DND-41 (cell line): ENCODE measurements at regions not wholly inside any gene's neighbourhood (a gene's known extent, or its start where the extent isn't known, plus 50 kb on each side); places are given as distances from the start of the nearest gene placed in this dataset.
"Not testable (repeated sequence)": the region's sequence is repeated elsewhere in the genome, so short reads cannot be mapped to it uniquely, and the experiment has no call there.

Source experiments
- ATAC-seq: fragments of 200-7000 bp; cut with Tn5 transposase; 3 replicates; pipeline ENCODE4 v1.9.1; 2021; ENCODE audit warnings: low read depth; ENCODE audit not compliant: insufficient read depth
- DNase-seq: peaks from one replicate; pipeline ENCODE4 v3.0.0-alpha.2; 2020
- H2AFZ ChIP-seq: 2 replicates; pipeline ENCODE4 v1.6.0; 2012; ENCODE audit warnings: low read depth, low read length
- H3K27ac ChIP-seq: 2 replicates; pipeline ENCODE4 v1.5.1; 2012; ENCODE audit warnings: low read length, inconsistent platforms
- H3K27me3 ChIP-seq: fragments of 200-600 bp; sonication (generic); 2 replicates; pipeline ENCODE4 v1.6.0; 2012; ENCODE audit warnings: low read length, mild to moderate bottlenecking, inconsistent platforms; ENCODE audit not compliant: insufficient read depth, poor library complexity
- H3K36me3 ChIP-seq: 2 replicates; pipeline ENCODE4 v1.5.1; 2012; ENCODE audit warnings: low read length, inconsistent platforms; ENCODE audit not compliant: insufficient read depth
- H3K4me1 ChIP-seq: 2 replicates; pipeline ENCODE4 v1.5.1; 2012; ENCODE audit warnings: mild to moderate bottlenecking, low read length; ENCODE audit not compliant: insufficient read depth
- H3K4me2 ChIP-seq: 2 replicates; pipeline ENCODE4 v1.6.0; 2012; ENCODE audit warnings: mild to moderate bottlenecking, moderate library complexity, low read length, inconsistent platforms; ENCODE audit not compliant: insufficient read depth
- H3K4me3 ChIP-seq, 2 experiments: fragments of 200-600 bp in 1 of 2; shearing (Covaris generic) in 1 of 2; 2 replicates each; pipeline ENCODE4 v1.5.1; 2012 to 2016; ENCODE audit warnings: inconsistent platforms in 2 of 2, low read length in 2 of 2, mild to moderate bottlenecking in 2 of 2, low read depth in 1 of 2, moderate library complexity in 1 of 2
- H3K79me2 ChIP-seq: 2 replicates; pipeline ENCODE4 v1.6.0; 2012; ENCODE audit warnings: low read length, inconsistent platforms; ENCODE audit not compliant: insufficient read depth
- H3K9ac ChIP-seq: 2 replicates; pipeline ENCODE4 v1.6.0; 2012; ENCODE audit warnings: low read depth, mild to moderate bottlenecking, inconsistent platforms, low read length, moderate library complexity
- H3K9me3 ChIP-seq: 2 replicates; pipeline ENCODE4 v1.5.1; 2012; ENCODE audit warnings: low read length, moderate library complexity, mild to moderate bottlenecking, inconsistent platforms; ENCODE audit not compliant: insufficient read depth, severe bottlenecking
- H4K20me1 ChIP-seq: 2 replicates; pipeline ENCODE4 v1.6.0; 2012; ENCODE audit warnings: low read length; ENCODE audit not compliant: insufficient read depth
- CTCF ChIP-seq: IDR thresholded peaks from 2 replicates; pipeline ENCODE4 v1.5.1; 2012; ENCODE audit warnings: borderline replicate concordance, low read length, moderate library complexity, mild to moderate bottlenecking; ENCODE audit not compliant: poor library complexity, severe bottlenecking; ENCODE audit errors: extremely low read depth
- EZH2 ChIP-seq: IDR thresholded peaks from 3 replicates; pipeline ENCODE4 v1.6.1; 2012; ENCODE audit warnings: borderline replicate concordance, low read depth, mild to moderate bottlenecking, moderate library complexity, low read length, inconsistent platforms; ENCODE audit not compliant: severe bottlenecking

- Histone ChIP-seq H3K4me2 (no peak overlapping the region), H3K79me2 (no peaks in the 10 kb centered on the region), H3K27ac (no peak overlapping the region), H3K4me3 (no peak overlapping the region), H3K9ac (no peak overlapping the region), H3K4me1 (no peaks in the 10 kb centered on the region), H3K9me3 (no peaks in the 10 kb centered on the region), H3K36me3 (no peaks in the 10 kb centered on the region), H2AFZ (no peak overlapping the region), H4K20me1 (no peaks in the 10 kb centered on the region), H3K27me3 (no peaks in the 10 kb centered on the region)
- DNase-seq: no peak
- no peak for ATAC-seq
- TF ChIP-seq CTCF (no peak), EZH2 (no peak)
Observed at GRCh38 chr7:51374936-51375335, 58.3 kb upstream of the COBL start.

- H3K79me2 ChIP-seq, H3K9ac ChIP-seq, H3K4me1 ChIP-seq, H3K4me3 ChIP-seq, H2AFZ ChIP-seq, H3K27ac ChIP-seq, H3K36me3 ChIP-seq, DNase-seq, ATAC-seq, H3K27me3 ChIP-seq, H4K20me1 ChIP-seq, H3K9me3 ChIP-seq, H3K4me2 ChIP-seq: not testable (repeated sequence)
Observed at GRCh38 chr7:51373607-51374006, 57.0 kb upstream of the COBL start.

- no peak overlapping the region for H3K4me3 ChIP-seq
- no peak overlapping the region for H3K9ac ChIP-seq
- no peaks in the 10 kb centered on the region for H3K36me3 ChIP-seq
- H3K9me3 ChIP-seq: no peaks in the 10 kb centered on the region
- no peak overlapping the region for H3K27ac ChIP-seq
- H4K20me1 ChIP-seq: no peaks in the 10 kb centered on the region
- no peaks in the 10 kb centered on the region for H3K4me1 ChIP-seq
- ATAC-seq (peak; percentile 60; the same call in 1 of the 3 replicates), DNase-seq (no peak)
- H3K79me2 ChIP-seq: no peaks in the 10 kb centered on the region
- no peak overlapping the region for H2AFZ ChIP-seq
- no peak overlapping the region for H3K4me2 ChIP-seq
- no peak for TF ChIP-seq EZH2
- TF ChIP-seq CTCF: peak; percentile 51
- no peaks in the 10 kb centered on the region for H3K27me3 ChIP-seq
Observed at GRCh38 chr7:51369746-51370145, 53.1 kb upstream of the COBL start.

GRCh38 chr7:51369228-51369627 is 52.6 kb upstream of the COBL start:
- not testable (repeated sequence) for H3K9me3 ChIP-seq

More at GRCh38 chr7:51369228-51369627, 52.6 kb upstream of the COBL start:
- H2AFZ ChIP-seq, H3K27ac ChIP-seq, H3K79me2 ChIP-seq, H4K20me1 ChIP-seq, H3K27me3 ChIP-seq, H3K9ac ChIP-seq, H3K4me1 ChIP-seq, DNase-seq, H3K4me3 ChIP-seq, H3K36me3 ChIP-seq, ATAC-seq, H3K4me2 ChIP-seq: not testable (repeated sequence)
